Endothelial cell of umbilical vein (primary cell): ENCODE measurements at regions not wholly inside any gene's neighbourhood (a gene's known extent, or its start where the extent isn't known, plus 50 kb on each side); places are given as distances from the start of the nearest gene placed in this dataset.

Experiments used
- BruUV-seq: library from RNA; stranded (reverse); fragments of 400-500 nt; replicated peaks from 2 replicates; lab custom pipeline; 2021; lab: Mats Ljungman, UMichigan
- CTCF ChIA-PET: fragments of 300-600, 350-600 bp; sonication (Branson Sonifier 250); formaldehyde crosslinking; loops from one replicate; lab custom pipeline; 2021; ENCODE audit warnings: antibody characterized with exemption, inconsistent platforms; lab: Charles Lee
- POLR2A ChIA-PET: fragments of 300-600, 350-600 bp; sonication (Branson Sonifier 250); formaldehyde crosslinking; loops from one replicate; lab custom pipeline; 2021; ENCODE audit warnings: antibody characterized with exemption, inconsistent platforms; lab: Charles Lee
- DNase-seq: peaks from one replicate; pipeline ENCODE4 v3.0.0-alpha.2; 2011; ENCODE audit warnings: low read depth, low spot score
- FAIRE-seq: peaks from 2 replicates; lab custom pipeline; 2011; peaks lifted over from hg19 to GRCh38; lab: Jason Lieb, UNC
- H2AFZ ChIP-seq: 2 replicates; pipeline ENCODE4 v1.6.0; 2012; ENCODE audit warnings: low read depth, low read length, control low read depth, inconsistent platforms
- H3K27ac ChIP-seq: 2 replicates; pipeline ENCODE4 v1.5.1; 2011; ENCODE audit warnings: low read depth, mild to moderate bottlenecking, control low read depth, low read length, moderate library complexity; ENCODE audit not compliant: insufficient read depth
- H3K27me3 ChIP-seq, 2 experiments: 2 replicates each; pipeline versions ENCODE4 v1.6.0 to v1.6.1; 2011; ENCODE audit warnings: low read length in 2 of 2, mixed read lengths in 1 of 2; ENCODE audit not compliant: control insufficient read depth in 2 of 2, insufficient read depth in 2 of 2
- H3K36me3 ChIP-seq, 2 experiments: 2 replicates in 1 of 2; 3 replicates in 1 of 2; pipeline ENCODE4 v1.5.1; 2011; ENCODE audit warnings: low read length in 2 of 2, mild to moderate bottlenecking in 1 of 2, moderate library complexity in 1 of 2; ENCODE audit not compliant: control insufficient read depth in 2 of 2, insufficient read depth in 2 of 2; ENCODE audit errors: extremely low read depth in 1 of 2
- H3K4me1 ChIP-seq: 3 replicates; pipeline ENCODE4 v1.5.1; 2011; ENCODE audit warnings: mild to moderate bottlenecking, low read length; ENCODE audit not compliant: control insufficient read depth, insufficient read depth; ENCODE audit errors: extremely low read depth
- H3K4me2 ChIP-seq: 2 replicates; pipeline ENCODE4 v1.6.1; 2011; ENCODE audit warnings: low read length, control low read depth, mixed read lengths; ENCODE audit not compliant: insufficient read depth
- H3K4me3 ChIP-seq, 3 experiments: fragments of 200-600 bp in 1 of 3; sonication (generic), shearing (Covaris generic) in 1 of 3; replicated peaks in 1 of 3; 2 replicates each; pipeline ENCODE4 v1.5.1; 2011 to 2016; ENCODE audit warnings: control low read depth in 3 of 3, low read length in 3 of 3, mild to moderate bottlenecking in 2 of 3, inconsistent platforms in 1 of 3, low read depth in 1 of 3, moderate library complexity in 1 of 3; ENCODE audit not compliant: insufficient read depth in 1 of 3
- H3K79me2 ChIP-seq: 2 replicates; pipeline ENCODE4 v1.6.0; 2012; ENCODE audit warnings: low read length, inconsistent platforms; ENCODE audit not compliant: control insufficient read depth, insufficient read depth
- H3K9ac ChIP-seq: replicated peaks from 2 replicates; pipeline ENCODE3; 2011; ENCODE audit warnings: low read length, control low read depth; ENCODE audit not compliant: insufficient read depth; ENCODE audit errors: extremely low read depth
- H3K9me1 ChIP-seq: replicated peaks from 3 replicates; pipeline ENCODE4 v1.6.0; 2011; ENCODE audit warnings: mild to moderate bottlenecking, low read length; ENCODE audit not compliant: control insufficient read depth, insufficient read depth; ENCODE audit errors: extremely low read depth
- H3K9me3 ChIP-seq: replicated peaks from 2 replicates; pipeline ENCODE4 v1.5.1; 2012; ENCODE audit warnings: low read length, inconsistent platforms; ENCODE audit not compliant: control insufficient read depth, insufficient read depth
- H4K20me1 ChIP-seq: replicated peaks from 2 replicates; pipeline ENCODE3; 2011; ENCODE audit warnings: mild to moderate bottlenecking, low read length; ENCODE audit not compliant: control insufficient read depth, insufficient read depth; ENCODE audit errors: extremely low read depth
- CTCF ChIP-seq, 2 donors: IDR thresholded peaks; 1 replicate in 1 of 2; 2 replicates in 1 of 2; pipeline ENCODE4 v1.5.1; 2011; ENCODE audit warnings: low read length in 2 of 2, mild to moderate bottlenecking in 2 of 2, moderate library complexity in 2 of 2, control low read depth in 1 of 2, inconsistent platforms in 1 of 2, low read depth in 1 of 2; ENCODE audit not compliant: insufficient read depth in 1 of 2; ENCODE audit errors: extremely low read depth in 1 of 2
- EZH2 ChIP-seq: IDR thresholded peaks from 2 replicates; pipeline ENCODE4 v1.6.1; 2012; ENCODE audit warnings: borderline replicate concordance, low read depth, mild to moderate bottlenecking, moderate library complexity, low read length, inconsistent platforms; ENCODE audit not compliant: severe bottlenecking
- FOS ChIP-seq: IDR thresholded peaks from 2 replicates; pipeline ENCODE4 v1.6.1; 2011; ENCODE audit warnings: mild to moderate bottlenecking, low read length, moderate library complexity, borderline replicate concordance; ENCODE audit not compliant: insufficient read depth
- GATA2 ChIP-seq: IDR thresholded peaks from 2 replicates; pipeline ENCODE4 v1.7.0; 2011; ENCODE audit warnings: low read depth, mild to moderate bottlenecking, moderate library complexity, mixed read lengths, low read length; ENCODE audit not compliant: insufficient read length, insufficient read depth
- JUN ChIP-seq: IDR thresholded peaks from 2 replicates; pipeline ENCODE4 v1.6.1; 2011; ENCODE audit warnings: borderline replicate concordance, low read depth; ENCODE audit not compliant: insufficient read length, insufficient read depth
- MYC ChIP-seq: IDR thresholded peaks from one replicate; pipeline ENCODE4 v1.6.1; 2011; ENCODE audit warnings: mild to moderate bottlenecking, low read depth, low read length
- POLR2A ChIP-seq: IDR thresholded peaks from 2 replicates; pipeline ENCODE4 v1.6.1; 2012; ENCODE audit warnings: low read depth, mild to moderate bottlenecking, control low read depth, low read length
- POLR2AphosphoS5 ChIP-seq: IDR thresholded peaks from 2 replicates; pipeline ENCODE4 v1.6.1; 2012; ENCODE audit warnings: low read depth, mild to moderate bottlenecking, control low read depth, low read length, moderate library complexity; ENCODE audit not compliant: insufficient read depth
- dilution Hi-C: fragments of 300-500 bp; cut with MboI; formaldehyde crosslinking; loops from one replicate; pipeline ENCODE4 v1.15.0; 2019; ENCODE audit warnings: low sequenced_read_pairs; ENCODE audit not compliant: extremely low pct_ligation_motif_present
- intact Hi-C: fragments of 100-400 bp; cut with micrococcal nuclease; formaldehyde crosslinking; loops from one replicate; pipeline ENCODE4 v1.10.0; 2022

GRCh38 chr2:9708683-9709538 is 78.1 kb upstream of the YWHAQ start:
- Histone ChIP-seq H3K79me2 (no peaks in the 10 kb centered on the region), H3K27ac (no peak overlapping the region), H2AFZ (no peak overlapping the region), H3K4me2 (no peak overlapping the region), H3K4me3 (no peak overlapping the region), H3K9ac (no peak overlapping the region), H3K4me1 (peaks cover 2% of the 10 kb centered on the region), H3K27me3 (no peaks in the 10 kb centered on the region), H4K20me1 (no peaks in the 10 kb centered on the region), H3K9me1 (no peaks in the 10 kb centered on the region), H3K9me3 (no peaks in the 10 kb centered on the region), H3K36me3 (no peaks in the 10 kb centered on the region)
- FAIRE-seq (no peak), DNase-seq (no peak)
- TF ChIP-seq JUN = no peak
- no peak for TF ChIP-seq POLR2A
- TF ChIP-seq MYC = no peak
- TF ChIP-seq GATA2 = no peak
- no peak for TF ChIP-seq POLR2AphosphoS5
- no peak for TF ChIP-seq CTCF (IDR thresholded peaks at IDR 0.05; ENCODE audit: extremely low read depth in 1 of 2, insufficient read depth in 1 of 2, low read depth in 1 of 2, low read length in 2 of 2)
- no peak for TF ChIP-seq FOS
- TF ChIP-seq EZH2 = no peak
- ChIA-PET CTCF (no interaction called here), POLR2A (interaction anchor here (0.6 kb wide), 1 partner anchor 66 kb away, joined by 6 read pairs; no protein-coding TSS in a partner anchor)
- intact Hi-C loops = no loop called here
- dilution Hi-C loops = no loop called here
- BruUV-seq = no TSS peak
